HEK293 (cell line): ENCODE measurements at regions not wholly inside any gene's neighbourhood (a gene's known extent, or its start where the extent isn't known, plus 50 kb on each side); places are given as distances from the start of the nearest gene placed in this dataset.

Experiments used
- CTCF ChIA-PET: fragments of 350-600 bp; formaldehyde crosslinking; extraction: SDS; loops from one replicate; lab custom pipeline; 2021; ENCODE audit warnings: antibody characterized with exemption; lab: Yijun Ruan, JAX
- POLR2A ChIA-PET: fragments of 300-600 bp; formaldehyde crosslinking; extraction: SDS; loops from one replicate; lab custom pipeline; 2020; ENCODE audit warnings: antibody characterized with exemption, inconsistent platforms; lab: Yijun Ruan, JAX
- H3K27ac ChIP-seq: fragments of 200-500 bp; sonication (Bioruptor generic); 2 replicates; pipeline ENCODE4 v1.5.1; 2014; ENCODE audit warnings: low read depth, low read length, control low read depth, inconsistent platforms; ENCODE audit errors: extremely low read depth
- H3K36me3 ChIP-seq, 2 experiments: fragments of 200-500 bp in 1 of 2; sonication (Bioruptor generic) in 1 of 2; 1 replicate in 1 of 2; 2 replicates in 1 of 2; pipeline ENCODE4 v1.5.1; 2014 to 2017; ENCODE audit warnings: inconsistent platforms in 2 of 2, low read length in 2 of 2; ENCODE audit not compliant: control insufficient read depth in 2 of 2, insufficient read depth in 1 of 2
- H3K4me1 ChIP-seq: fragments of 200-500 bp; sonication (Bioruptor generic); 2 replicates; pipeline ENCODE4 v1.5.1; 2014; ENCODE audit warnings: mild to moderate bottlenecking, low read length, inconsistent platforms; ENCODE audit not compliant: control insufficient read depth, insufficient read depth
- H3K4me3 ChIP-seq: 2 replicates; pipeline ENCODE4 v1.5.1; 2011; ENCODE audit warnings: low read depth, mild to moderate bottlenecking, control low read depth, low read length, moderate library complexity
- H3K9me3 ChIP-seq: fragments of 200-500 bp; sonication (Bioruptor generic); 2 replicates; pipeline ENCODE4 v1.5.1; 2014; ENCODE audit warnings: low read depth, low read length, inconsistent platforms; ENCODE audit not compliant: control insufficient read depth, insufficient read depth
- BCL11A ChIP-seq: fragments of 450-650 bp; formaldehyde crosslinking; IDR thresholded peaks from 2 replicates; pipeline ENCODE4 v1.5.1; 2016; ENCODE audit warnings: low read depth, missing biosample characterization, missing genetic modification characterization
- KLF7 ChIP-seq: fragments of 450-650 bp; formaldehyde crosslinking; IDR thresholded peaks from 2 replicates; pipeline ENCODE4 v1.5.1; 2016; ENCODE audit warnings: missing biosample characterization, missing genetic modification characterization, borderline replicate concordance
- MYNN ChIP-seq: fragments of 450-650 bp; formaldehyde crosslinking; IDR thresholded peaks from 2 replicates; pipeline ENCODE4 v1.5.1; 2016; ENCODE audit warnings: missing biosample characterization, missing genetic modification characterization, borderline replicate concordance
- MZF1 ChIP-seq: fragments of 450-650 bp; formaldehyde crosslinking; IDR thresholded peaks from 2 replicates; pipeline ENCODE4 v1.5.1; 2017; ENCODE audit warnings: missing biosample characterization, missing genetic modification characterization, borderline replicate concordance
- ZBTB48 ChIP-seq: fragments of 450-650 bp; formaldehyde crosslinking; IDR thresholded peaks from 2 replicates; pipeline ENCODE4 v1.5.1; 2016; ENCODE audit warnings: missing biosample characterization, missing genetic modification characterization
- ZBTB6 ChIP-seq: fragments of 450-650 bp; formaldehyde crosslinking; IDR thresholded peaks from 2 replicates; pipeline ENCODE4 v1.5.1; 2017; ENCODE audit warnings: missing biosample characterization, missing genetic modification characterization
- ZNF148 ChIP-seq: fragments of 450-650 bp; formaldehyde crosslinking; IDR thresholded peaks from 2 replicates; pipeline ENCODE4 v1.5.0; 2017; ENCODE audit warnings: missing biosample characterization, missing genetic modification characterization, borderline replicate concordance
- ZNF184 ChIP-seq: fragments of 450-650 bp; IDR thresholded peaks from 2 replicates; pipeline ENCODE4 v1.5.1; 2018; ENCODE audit warnings: missing biosample characterization, mild to moderate bottlenecking, missing genetic modification characterization
- ZNF239 ChIP-seq: fragments of 450-650 bp; formaldehyde crosslinking; IDR thresholded peaks from 2 replicates; pipeline ENCODE4 v1.5.1; 2016; ENCODE audit warnings: missing biosample characterization, missing genetic modification characterization
- ZNF366 ChIP-seq: fragments of 450-650 bp; formaldehyde crosslinking; conservative IDR thresholded peaks from 2 replicates; pipeline ENCODE4 v1.5.1; 2016; ENCODE audit warnings: missing biosample characterization, missing genetic modification characterization
- ZNF510 ChIP-seq: fragments of 450-650 bp; formaldehyde crosslinking; IDR thresholded peaks from 2 replicates; pipeline ENCODE4 v1.5.1; 2018; ENCODE audit warnings: mild to moderate bottlenecking, missing genetic modification characterization, missing biosample characterization; ENCODE audit not compliant: insufficient replicate concordance
- ZNF561 ChIP-seq: fragments of 450-650 bp; IDR thresholded peaks from 2 replicates; pipeline ENCODE4 v1.5.1; 2018; ENCODE audit warnings: missing biosample characterization, missing genetic modification characterization, borderline replicate concordance
- ZNF596 ChIP-seq: fragments of 450-650 bp; IDR thresholded peaks from 2 replicates; pipeline ENCODE4 v1.5.0; 2018; ENCODE audit warnings: missing biosample characterization, mild to moderate bottlenecking, missing genetic modification characterization, moderate library complexity
- ZNF600 ChIP-seq: fragments of 450-650 bp; formaldehyde crosslinking; IDR thresholded peaks from 2 replicates; pipeline ENCODE4 v1.5.1; 2016; ENCODE audit warnings: missing biosample characterization, missing genetic modification characterization
- ZNF621 ChIP-seq: fragments of 450-650 bp; formaldehyde crosslinking; IDR thresholded peaks from 2 replicates; pipeline ENCODE4 v1.5.1; 2017; ENCODE audit warnings: missing biosample characterization, missing genetic modification characterization
- ZNF626 ChIP-seq: fragments of 450-650 bp; sonication (Bioruptor Pico); formaldehyde crosslinking; IDR thresholded peaks from 2 replicates; pipeline ENCODE4 v1.5.1; 2018; ENCODE audit warnings: missing biosample characterization, missing genetic modification characterization, inconsistent platforms
- TF ChIP-seq, protein P1 (sequence below): IDR thresholded peaks from 2 replicates; pipeline ENCODE4 v1.6.1; 2011; ENCODE audit warnings: mild to moderate bottlenecking, low read depth, low read length, borderline replicate concordance
- TF ChIP-seq, protein P2 (sequence below): fragments of 450-650 bp; formaldehyde crosslinking; IDR thresholded peaks from 2 replicates; pipeline ENCODE4 v1.5.1; 2016; ENCODE audit warnings: missing biosample characterization, missing genetic modification characterization
- TF ChIP-seq, protein P3 (sequence below): fragments of 450-650 bp; formaldehyde crosslinking; IDR thresholded peaks from 2 replicates; pipeline ENCODE4 v1.5.1; 2016; ENCODE audit warnings: missing biosample characterization, missing genetic modification characterization
- TF ChIP-seq, protein P4 (sequence below): fragments of 450-650 bp; formaldehyde crosslinking; IDR thresholded peaks from 2 replicates; pipeline ENCODE4 v1.5.1; 2016; ENCODE audit warnings: missing biosample characterization, missing genetic modification characterization, borderline replicate concordance

DNA sequence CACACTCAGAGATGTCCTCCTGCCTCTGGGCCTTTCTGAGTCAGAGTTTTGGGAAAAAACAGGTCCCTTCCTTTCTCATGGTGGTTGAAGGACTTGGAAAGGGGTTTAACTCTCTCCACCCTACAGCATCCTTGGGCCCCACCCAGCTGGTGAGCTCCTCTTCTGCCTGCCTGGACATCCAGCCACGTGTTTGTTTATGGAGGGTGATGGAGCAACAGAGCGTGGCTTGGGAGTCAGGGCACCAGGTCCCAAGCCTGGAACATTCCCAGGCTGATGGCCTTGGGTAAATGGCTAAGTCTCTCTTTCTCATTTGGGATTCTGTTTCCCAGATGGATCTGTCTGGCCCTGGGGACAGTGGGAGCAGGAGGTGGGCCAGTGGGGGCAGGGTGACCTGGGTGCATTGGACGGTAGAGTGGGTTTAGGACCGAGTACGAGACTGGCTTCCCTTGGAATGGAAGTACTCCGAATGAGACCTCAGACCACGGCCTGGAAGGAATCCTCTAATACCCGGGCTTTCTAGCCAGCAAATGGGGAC lies 141.1 kb upstream of the IRX2 start:
- no peak overlapping the region for H3K27ac ChIP-seq
- TF ChIP-seq ZNF148 (no peak), MYNN (tag by site-specific recombination) (no peak)
- no peaks in the 10 kb centered on the region for H3K36me3 ChIP-seq
- no peaks in the 10 kb centered on the region for H3K4me1 ChIP-seq
- POLR2A ChIA-PET: no interaction called here
- H3K9me3 ChIP-seq: no peaks in the 10 kb centered on the region
- no peak overlapping the region for H3K4me3 ChIP-seq
- CTCF ChIA-PET: no interaction called here

GRCh38 chr5:2891781-2892180 lies 140.3 kb upstream of the IRX2 start:
- Histone ChIP-seq H3K27ac (no peak overlapping the region), H3K9me3 (no peaks in the 10 kb centered on the region), H3K4me3 (no peak overlapping the region), H3K4me1 (no peaks in the 10 kb centered on the region), H3K36me3 (no peaks in the 10 kb centered on the region)
- ChIA-PET CTCF (no interaction called here), POLR2A (no interaction called here)
- TF ChIP-seq ZNF239: no peak
- TF ChIP-seq BCL11A (tag by site-specific recombination): no peak
- no peak for TF ChIP-seq ZNF596 (tag by site-specific recombination)
- no peak for TF ChIP-seq ZNF561 (tag by site-specific recombination)
- no peak for TF ChIP-seq ZNF600 (tag by site-specific recombination)
- TF ChIP-seq, protein P1, sequence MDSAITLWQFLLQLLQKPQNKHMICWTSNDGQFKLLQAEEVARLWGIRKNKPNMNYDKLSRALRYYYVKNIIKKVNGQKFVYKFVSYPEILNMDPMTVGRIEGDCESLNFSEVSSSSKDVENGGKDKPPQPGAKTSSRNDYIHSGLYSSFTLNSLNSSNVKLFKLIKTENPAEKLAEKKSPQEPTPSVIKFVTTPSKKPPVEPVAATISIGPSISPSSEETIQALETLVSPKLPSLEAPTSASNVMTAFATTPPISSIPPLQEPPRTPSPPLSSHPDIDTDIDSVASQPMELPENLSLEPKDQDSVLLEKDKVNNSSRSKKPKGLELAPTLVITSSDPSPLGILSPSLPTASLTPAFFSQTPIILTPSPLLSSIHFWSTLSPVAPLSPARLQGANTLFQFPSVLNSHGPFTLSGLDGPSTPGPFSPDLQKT: no peak
- TF ChIP-seq ZBTB6: no peak
- TF ChIP-seq ZNF184 (tag by site-specific recombination): no peak
- TF ChIP-seq, protein P2, sequence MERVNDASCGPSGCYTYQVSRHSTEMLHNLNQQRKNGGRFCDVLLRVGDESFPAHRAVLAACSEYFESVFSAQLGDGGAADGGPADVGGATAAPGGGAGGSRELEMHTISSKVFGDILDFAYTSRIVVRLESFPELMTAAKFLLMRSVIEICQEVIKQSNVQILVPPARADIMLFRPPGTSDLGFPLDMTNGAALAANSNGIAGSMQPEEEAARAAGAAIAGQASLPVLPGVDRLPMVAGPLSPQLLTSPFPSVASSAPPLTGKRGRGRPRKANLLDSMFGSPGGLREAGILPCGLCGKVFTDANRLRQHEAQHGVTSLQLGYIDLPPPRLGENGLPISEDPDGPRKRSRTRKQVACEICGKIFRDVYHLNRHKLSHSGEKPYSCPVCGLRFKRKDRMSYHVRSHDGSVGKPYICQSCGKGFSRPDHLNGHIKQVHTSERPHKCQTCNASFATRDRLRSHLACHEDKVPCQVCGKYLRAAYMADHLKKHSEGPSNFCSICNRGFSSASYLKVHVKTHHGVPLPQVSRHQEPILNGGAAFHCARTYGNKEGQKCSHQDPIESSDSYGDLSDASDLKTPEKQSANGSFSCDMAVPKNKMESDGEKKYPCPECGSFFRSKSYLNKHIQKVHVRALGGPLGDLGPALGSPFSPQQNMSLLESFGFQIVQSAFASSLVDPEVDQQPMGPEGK: no peak
- no peak for TF ChIP-seq MZF1
- TF ChIP-seq, protein P3, sequence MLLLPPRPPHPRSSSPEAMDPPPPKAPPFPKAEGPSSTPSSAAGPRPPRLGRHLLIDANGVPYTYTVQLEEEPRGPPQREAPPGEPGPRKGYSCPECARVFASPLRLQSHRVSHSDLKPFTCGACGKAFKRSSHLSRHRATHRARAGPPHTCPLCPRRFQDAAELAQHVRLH: no peak
- TF ChIP-seq, protein P4, sequence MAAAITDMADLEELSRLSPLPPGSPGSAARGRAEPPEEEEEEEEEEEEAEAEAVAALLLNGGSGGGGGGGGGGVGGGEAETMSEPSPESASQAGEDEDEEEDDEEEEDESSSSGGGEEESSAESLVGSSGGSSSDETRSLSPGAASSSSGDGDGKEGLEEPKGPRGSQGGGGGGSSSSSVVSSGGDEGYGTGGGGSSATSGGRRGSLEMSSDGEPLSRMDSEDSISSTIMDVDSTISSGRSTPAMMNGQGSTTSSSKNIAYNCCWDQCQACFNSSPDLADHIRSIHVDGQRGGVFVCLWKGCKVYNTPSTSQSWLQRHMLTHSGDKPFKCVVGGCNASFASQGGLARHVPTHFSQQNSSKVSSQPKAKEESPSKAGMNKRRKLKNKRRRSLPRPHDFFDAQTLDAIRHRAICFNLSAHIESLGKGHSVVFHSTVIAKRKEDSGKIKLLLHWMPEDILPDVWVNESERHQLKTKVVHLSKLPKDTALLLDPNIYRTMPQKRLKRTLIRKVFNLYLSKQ (tag by site-specific recombination): no peak
- no peak for TF ChIP-seq KLF7 (tag by site-specific recombination)
- no peak for TF ChIP-seq ZNF366 (tag by site-specific recombination)
- no peak for TF ChIP-seq ZNF626 (tag by site-specific recombination)
- no peak for TF ChIP-seq ZNF510 (tag by site-specific recombination)
- no peak for TF ChIP-seq ZNF621 (tag by site-specific recombination)
- no peak for TF ChIP-seq ZBTB48 (tag by site-specific recombination)
